GM21381 (cell line): ENCODE measurements at regions not wholly inside any gene's neighbourhood (a gene's known extent, or its start where the extent isn't known, plus 50 kb on each side); places are given as distances from the start of the nearest gene placed in this dataset.
"Not testable (repeated sequence)": the region's sequence is repeated elsewhere in the genome, so short reads cannot be mapped to it uniquely, and the experiment has no call there.

Experiments used
- ATAC-seq: cut with Tn5 transposase; IDR thresholded peaks from one replicate; pipeline ENCODE4 v1.9.1; 2021; ENCODE audit warnings: mild to moderate bottlenecking, moderate library complexity; ENCODE audit not compliant: unreplicated experiment

GRCh38 chr14:105581551-105582341, 55.4 kb downstream of the TMEM121 start:
- ATAC-seq: no peak

GRCh38 chr14:105582639-105583038, 56.3 kb downstream of the TMEM121 start:
- ATAC-seq: no peak

GRCh38 chr14:105583914-105584313, 57.5 kb downstream of the TMEM121 start:
- not testable (repeated sequence) for ATAC-seq

GRCh38 chr14:105585290-105585689, 58.9 kb downstream of the TMEM121 start:
- not testable (repeated sequence) for ATAC-seq

GRCh38 chr14:105585722-105586121, 59.3 kb downstream of the TMEM121 start:
- ATAC-seq: not testable (repeated sequence)

- not testable (repeated sequence) for ATAC-seq
Observed at GRCh38 chr14:105586144-105586872, 59.9 kb downstream of the TMEM121 start.

- ATAC-seq: not testable (repeated sequence)
Observed at GRCh38 chr14:105587034-105587433, 60.7 kb downstream of the TMEM121 start.

- not testable (repeated sequence) for ATAC-seq
Observed at GRCh38 chr14:105587482-105588235, 61.3 kb downstream of the TMEM121 start.

GRCh38 chr14:105588236-105588860, 62.0 kb downstream of the TMEM121 start:
- no peak for ATAC-seq

GRCh38 chr14:105589161-105589925, 63.0 kb downstream of the TMEM121 start:
- ATAC-seq: no peak

GRCh38 chr14:105589926-105590185, 63.5 kb downstream of the TMEM121 start:
- not testable (repeated sequence) for ATAC-seq

GRCh38 chr14:105591052-105591451, 64.7 kb downstream of the TMEM121 start:
- no peak for ATAC-seq

GRCh38 chr14:105591792-105592341, 65.5 kb downstream of the TMEM121 start:
- not testable (repeated sequence) for ATAC-seq

GRCh38 chr14:105592646-105593045, 66.3 kb downstream of the TMEM121 start:
- not testable (repeated sequence) for ATAC-seq

GRCh38 chr14:105595346-105595745, 69.0 kb downstream of the TMEM121 start:
- ATAC-seq: not testable (repeated sequence)

- not testable (repeated sequence) for ATAC-seq
Observed at GRCh38 chr14:105596374-105596773, 70.0 kb downstream of the TMEM121 start.

GRCh38 chr14:105598040-105598763, 71.8 kb downstream of the TMEM121 start:
- not testable (repeated sequence) for ATAC-seq

GRCh38 chr14:105598925-105599586, 72.7 kb downstream of the TMEM121 start:
- not testable (repeated sequence) for ATAC-seq
